MCF 10A (cell line): ENCODE measurements at regions not wholly inside any gene's neighbourhood (a gene's known extent, or its start where the extent isn't known, plus 50 kb on each side); places are given as distances from the start of the nearest gene placed in this dataset.
"Not testable (repeated sequence)": the region's sequence is repeated elsewhere in the genome, so short reads cannot be mapped to it uniquely, and the experiment has no call there.

Experiments used
- BruUV-seq: library from RNA; stranded (reverse); fragments of 400-500 nt; replicated peaks from 2 replicates; lab custom pipeline; 2021; lab: Mats Ljungman, UMichigan
- CTCF ChIA-PET: fragments of 300-600 bp; sonication (Branson Sonifier 250); formaldehyde crosslinking; extraction: SDS; loops from one replicate; lab custom pipeline; 2021; ENCODE audit warnings: antibody characterized with exemption, inconsistent platforms; lab: Yijun Ruan, JAX
- POLR2A ChIA-PET: fragments of 300-600, 350-650 bp; sonication (Branson Sonifier 250); formaldehyde crosslinking; extraction: SDS; loops from one replicate; lab custom pipeline; 2020; ENCODE audit warnings: antibody characterized with exemption, inconsistent platforms; lab: Yijun Ruan, JAX
- DNase-seq: peaks from one replicate; pipeline ENCODE4 v3.0.0-alpha.2; 2018; ENCODE audit not compliant: unreplicated experiment
- H3K27ac Mint-ChIP-seq: one replicate; pipeline ENCODE4 v1.8.0; 2022; ENCODE audit warnings: mild to moderate bottlenecking, low read depth, mixed read lengths; ENCODE audit not compliant: unreplicated experiment
- H3K27me3 Mint-ChIP-seq: one replicate; pipeline ENCODE4 v1.8.0; 2022; ENCODE audit warnings: mixed read lengths; ENCODE audit not compliant: insufficient read depth, unreplicated experiment
- H3K36me3 Mint-ChIP-seq: one replicate; pipeline ENCODE4 v1.8.0; 2022; ENCODE audit warnings: mild to moderate bottlenecking, moderate library complexity, mixed read lengths; ENCODE audit not compliant: insufficient read depth, unreplicated experiment
- H3K4me1 Mint-ChIP-seq: one replicate; pipeline ENCODE4 v1.8.0; 2022; ENCODE audit warnings: mixed read lengths; ENCODE audit not compliant: insufficient read depth, unreplicated experiment
- H3K4me3 Mint-ChIP-seq: one replicate; pipeline ENCODE4 v1.8.0; 2022; ENCODE audit warnings: mild to moderate bottlenecking, moderate library complexity, mixed read lengths; ENCODE audit not compliant: unreplicated experiment
- H3K9me3 Mint-ChIP-seq: one replicate; pipeline ENCODE4 v1.8.0; 2022; ENCODE audit warnings: mixed read lengths; ENCODE audit not compliant: unreplicated experiment
- CTCF ChIP-seq: fragments of 200-600 bp; IDR thresholded peaks from one replicate; pipeline ENCODE4 v1.8.0; 2022; ENCODE audit warnings: antibody characterized with exemption, mild to moderate bottlenecking; ENCODE audit not compliant: unreplicated experiment
- intact Hi-C: fragments of 100-400 bp; cut with micrococcal nuclease; formaldehyde crosslinking; loops from 2 replicates; pipeline ENCODE4 v1.14.1; 2022

GRCh38 chr6:67000121-67000520, 1293.1 kb upstream of the EYS start:
- intact Hi-C loops = no loop called here
- POLR2A ChIA-PET = no interaction called here

GRCh38 chr6:66997579-66997978, 1290.6 kb upstream of the EYS start:
- CTCF ChIA-PET, H3K9me3 Mint-ChIP-seq, DNase-seq, H3K27me3 Mint-ChIP-seq, H3K36me3 Mint-ChIP-seq, POLR2A ChIA-PET, H3K4me1 Mint-ChIP-seq, BruUV-seq, H3K27ac Mint-ChIP-seq, H3K4me3 Mint-ChIP-seq, intact Hi-C loops: not testable (repeated sequence)

More at GRCh38 chr6:67000121-67000520, 1293.1 kb upstream of the EYS start:
- CTCF ChIA-PET = no interaction called here
- Mint-ChIP-seq H3K4me3 (no peak overlapping the region), H3K36me3 (no peaks in the 10 kb centered on the region), H3K27ac (no peak overlapping the region), H3K4me1 (no peaks in the 10 kb centered on the region), H3K27me3 (no peaks in the 10 kb centered on the region), H3K9me3 (peaks cover 8% of the 10 kb centered on the region)
- BruUV-seq = no TSS peak
- no peak for TF ChIP-seq CTCF
- no peak for DNase-seq

GRCh38 chr6:66995669-66996068, 1288.6 kb upstream of the EYS start:
- no TSS peak for BruUV-seq
- Mint-ChIP-seq H3K4me3 (no peak overlapping the region), H3K27ac (no peak overlapping the region), H3K36me3 (no peaks in the 10 kb centered on the region), H3K4me1 (peaks cover 16% of the 10 kb centered on the region), H3K27me3 (no peaks in the 10 kb centered on the region), H3K9me3 (no peaks in the 10 kb centered on the region)
- intact Hi-C loops = no loop called here
- no peak for TF ChIP-seq CTCF
- ChIA-PET POLR2A (no interaction called here), CTCF (no interaction called here)
- DNase-seq = no peak

GRCh38 chr6:66993708-66994107, 1286.7 kb upstream of the EYS start:
- POLR2A ChIA-PET = interaction anchor here (0.7 to 1.4 kb wide), 2 partner anchors 18 to 1446 kb away, joined by 3 read pairs; no protein-coding TSS in a partner anchor
- peak overlapping the region; percentile 66 for H3K4me3 Mint-ChIP-seq
- peaks cover 16% of the 10 kb centered on the region for H3K4me1 Mint-ChIP-seq
- H3K9me3 Mint-ChIP-seq, CTCF ChIA-PET, H3K36me3 Mint-ChIP-seq, BruUV-seq, DNase-seq, intact Hi-C loops, H3K27me3 Mint-ChIP-seq: not testable (repeated sequence)
- H3K27ac Mint-ChIP-seq = peak overlapping the region; percentile 52

GRCh38 chr6:66993272-66993671, 1286.2 kb upstream of the EYS start:
- Mint-ChIP-seq H3K9me3 (no peaks in the 10 kb centered on the region), H3K27ac (peak overlapping the region; percentile 52), H3K36me3 (no peaks in the 10 kb centered on the region), H3K4me1 (peaks cover 16% of the 10 kb centered on the region), H3K27me3 (no peaks in the 10 kb centered on the region), H3K4me3 (peak overlapping the region; percentile 66)
- peak; percentile 26 for DNase-seq
- no TSS peak for BruUV-seq
- TF ChIP-seq CTCF = no peak
- POLR2A ChIA-PET = interaction anchor here (0.7 to 1.4 kb wide), 2 partner anchors 19 to 1446 kb away, joined by 3 read pairs; no protein-coding TSS in a partner anchor
- CTCF ChIA-PET = no interaction called here
- intact Hi-C loops = no loop called here
